ENCODE measurements at regions not wholly inside any gene's neighbourhood (a gene's known extent, or its start where the extent isn't known, plus 50 kb on each side); places are given as distances from the start of the nearest gene placed in this dataset.
"Not testable (repeated sequence)": the region's sequence is repeated elsewhere in the genome, so short reads cannot be mapped to it uniquely, and the experiment has no call there.

DNA sequence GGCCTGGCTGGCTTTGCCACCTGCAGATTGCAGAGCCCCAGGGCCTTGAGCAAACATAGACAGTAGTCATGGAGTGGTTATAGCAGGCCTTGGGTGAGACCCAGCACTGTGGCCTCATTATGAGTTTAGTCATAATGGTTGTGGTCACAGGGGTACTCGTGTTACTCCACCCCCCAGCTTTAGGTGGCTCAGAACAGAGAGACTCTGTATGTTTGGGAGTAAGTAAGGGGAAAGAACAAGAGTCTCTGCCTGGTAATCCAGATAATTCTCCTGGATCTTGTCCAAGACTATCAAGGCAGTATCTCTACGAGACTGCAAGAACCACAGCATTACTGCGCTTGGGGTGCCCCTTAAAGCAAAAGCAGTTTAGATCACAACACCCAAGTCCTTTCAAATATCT, 62.3 kb upstream of the SCRG1 start:
- Histone ChIP-seq H3K4me3 (no peak overlapping the region), H3K27ac (no peak overlapping the region), H3K9me3 (no peaks in the 10 kb centered on the region), H3K36me3 (no peaks in the 10 kb centered on the region), H3K27me3 (no peaks in the 10 kb centered on the region), H3K4me1 (no peaks in the 10 kb centered on the region)
- no peak for DNase-seq
- TF ChIP-seq CTCF (IDR thresholded peaks at IDR 0.05) (no peak), POLR2A (IDR thresholded peaks at IDR 0.05) (no peak)

DNA sequence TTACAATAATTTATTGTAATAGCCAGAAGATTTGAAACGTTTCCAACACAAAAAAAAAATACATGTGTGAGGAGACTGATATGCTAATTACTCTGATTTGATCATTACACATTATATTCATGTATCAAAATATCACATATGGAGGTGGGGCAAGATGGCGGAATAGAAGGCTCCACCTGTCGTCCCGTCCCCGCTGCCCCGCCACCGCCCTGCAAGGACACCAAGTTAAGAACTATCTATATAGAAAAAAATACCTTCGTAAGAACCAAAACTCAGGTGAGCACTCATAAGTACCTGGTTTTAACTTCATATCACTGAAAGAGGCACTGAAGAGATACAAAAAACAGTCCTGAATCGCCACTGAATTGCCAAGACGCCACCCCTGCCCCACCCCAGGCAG, 60.9 kb upstream of the SCRG1 start:
- Histone ChIP-seq H3K4me1 (no peaks in the 10 kb centered on the region), H3K9me3 (no peaks in the 10 kb centered on the region), H3K36me3 (no peaks in the 10 kb centered on the region), H3K27me3 (no peaks in the 10 kb centered on the region), H3K27ac (no peak overlapping the region), H3K4me3 (no peak overlapping the region)
- no peak for TF ChIP-seq CTCF (IDR thresholded peaks at IDR 0.05)
- no peak for TF ChIP-seq POLR2A (IDR thresholded peaks at IDR 0.05)
- DNase-seq: no peak

GRCh38 chr4:173457893-173458292, 59.0 kb upstream of the SCRG1 start:
- Histone ChIP-seq H3K27me3 (no peaks in the 10 kb centered on the region), H3K4me1 (no peaks in the 10 kb centered on the region), H3K9me3 (no peaks in the 10 kb centered on the region), H3K4me3 (no peak overlapping the region), H3K27ac (no peak overlapping the region), H3K36me3 (no peaks in the 10 kb centered on the region)
- TF ChIP-seq CTCF (IDR thresholded peaks at IDR 0.05) (no peak), POLR2A (IDR thresholded peaks at IDR 0.05) (no peak)
- no peak for DNase-seq

DNA sequence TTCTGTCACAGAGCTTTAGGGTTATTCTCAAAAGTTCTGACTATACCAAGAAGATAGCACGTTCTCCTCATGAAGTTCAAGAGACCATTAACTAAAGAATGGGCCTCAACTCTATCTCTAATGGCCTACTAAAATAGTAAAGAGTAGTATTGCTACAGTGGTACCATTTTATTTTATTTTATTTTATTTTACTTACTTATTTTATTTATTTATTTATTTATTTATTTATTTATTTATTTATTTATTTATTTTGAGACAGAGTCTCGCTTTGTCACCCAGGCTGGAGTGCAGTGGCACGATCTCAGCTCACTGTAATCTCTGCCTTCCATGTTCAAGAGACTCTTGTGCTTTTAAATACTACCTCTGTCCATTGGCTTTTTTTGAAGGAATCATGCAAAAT, 52.5 kb upstream of the SCRG1 start:
- not testable (repeated sequence) for H3K4me1 ChIP-seq, DNase-seq, H3K27ac ChIP-seq, H3K27me3 ChIP-seq, H3K36me3 ChIP-seq, H3K4me3 ChIP-seq, H3K9me3 ChIP-seq

- H3K9me3 ChIP-seq: no peaks in the 10 kb centered on the region
- H3K4me1 ChIP-seq: peaks cover 0 to 4% (median 0%) of the 10 kb centered on the region in 4 donors
- no peaks in the 10 kb centered on the region for H3K27me3 ChIP-seq
- H3K4me3 ChIP-seq: no peak overlapping the region
- no peak overlapping the region for H3K27ac ChIP-seq
- TF ChIP-seq CTCF (IDR thresholded peaks at IDR 0.05) (no peak), POLR2A (IDR thresholded peaks at IDR 0.05) (no peak)
- H3K36me3 ChIP-seq: no peaks in the 10 kb centered on the region
- no peak for DNase-seq
These were observed 51.4 kb upstream of the SCRG1 start for GRCh38 chr4:173450281-173450680.

DNA sequence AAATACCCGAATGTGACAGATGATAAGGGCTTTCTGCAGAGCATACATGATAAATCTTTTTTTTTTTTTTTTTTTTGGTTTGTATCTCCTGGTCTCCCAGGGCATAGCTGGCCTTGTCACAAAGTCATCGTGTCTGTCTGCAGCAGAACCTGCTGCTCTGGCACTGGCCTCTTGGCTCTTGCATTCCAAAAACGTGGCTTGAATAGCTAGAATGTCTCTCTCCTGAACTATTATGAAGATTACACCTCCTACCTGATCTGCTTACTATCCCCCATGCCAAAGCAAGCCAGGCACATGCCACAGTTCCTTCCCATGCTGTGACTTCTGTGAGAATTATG, 50.4 kb upstream of the SCRG1 start:
- no peak for DNase-seq
- H3K27ac ChIP-seq: no peak overlapping the region
- H3K27me3 ChIP-seq: no peaks in the 10 kb centered on the region
- no peak overlapping the region for H3K4me3 ChIP-seq
- no peak for TF ChIP-seq CTCF (IDR thresholded peaks at IDR 0.05)
- TF ChIP-seq POLR2A (IDR thresholded peaks at IDR 0.05): no peak
- H3K9me3 ChIP-seq: no peaks in the 10 kb centered on the region
- H3K4me1 ChIP-seq: peaks cover 0 to 4% (median 0%) of the 10 kb centered on the region in 4 donors
- H3K36me3 ChIP-seq: no peaks in the 10 kb centered on the region

Data from Peyer's patch (tissue), 4 donors.